ENCODE measurements at regions not wholly inside any gene's neighbourhood (a gene's known extent, or its start where the extent isn't known, plus 50 kb on each side); places are given as distances from the start of the nearest gene placed in this dataset.

- TF ChIP-seq CTCF (IDR thresholded peaks at IDR 0.05) (no peak), POLR2A (IDR thresholded peaks at IDR 0.05) (no peak), EP300 (IDR thresholded peaks at IDR 0.05) (no peak), POLR2AphosphoS5 (IDR thresholded peaks at IDR 0.05) (no peak)
These were observed 283.0 kb upstream of the FOXK1 start for GRCh38 chr7:4399121-4399520.
